Upper lobe of left lung (tissue), 4 donors: ENCODE measurements at regions not wholly inside any gene's neighbourhood (a gene's known extent, or its start where the extent isn't known, plus 50 kb on each side); places are given as distances from the start of the nearest gene placed in this dataset.

ENCODE experiments used
- EP300 ChIP-seq, 4 donors: sonication (generic); formaldehyde crosslinking; IDR thresholded peaks; one replicate each; pipeline ENCODE4 v1.5.1; 2017; ENCODE audit warnings: antibody characterized with exemption in 4 of 4, control low read depth in 2 of 4
- POLR2A ChIP-seq, 4 donors: fragments of 450-650 bp; IDR thresholded peaks; one replicate each; pipeline ENCODE4 v1.5.1; 2016 to 2017; ENCODE audit warnings: antibody characterized with exemption in 4 of 4, mild to moderate bottlenecking in 2 of 4
- POLR2AphosphoS5 ChIP-seq, 2 donors: sonication (generic); formaldehyde crosslinking; IDR thresholded peaks; one replicate each; pipeline ENCODE4 v1.5.1; 2017; ENCODE audit warnings: antibody characterized with exemption in 2 of 2
- TF ChIP-seq, protein P1 (sequence below), 6 experiments: fragments of 450-650 bp in 4 of 6; fragments of 200-600 bp in 2 of 6; sonication (generic) in 2 of 6; IDR thresholded peaks; one replicate each; pipeline ENCODE4 v1.5.1; 2016 to 2019; ENCODE audit warnings: antibody characterized with exemption in 6 of 6

DNA sequence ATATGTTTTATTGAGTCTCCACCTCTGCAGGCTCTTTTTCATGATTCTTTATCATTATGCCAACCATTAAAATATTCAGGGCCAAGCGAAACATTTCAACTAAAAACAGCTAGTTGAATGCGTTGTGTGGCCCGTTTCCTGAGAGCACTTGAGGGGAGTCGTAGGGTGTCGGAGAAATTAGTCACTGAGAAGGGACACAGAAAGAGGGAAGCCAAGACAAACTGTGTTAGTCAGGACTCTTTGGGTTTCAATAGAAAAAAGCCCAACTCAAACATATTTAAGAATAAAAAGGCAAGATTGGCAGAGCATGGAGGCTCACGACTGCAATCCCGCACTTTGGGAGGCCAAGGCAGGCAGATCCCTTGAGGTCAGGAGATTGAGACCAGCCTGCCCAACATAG, 58.9 kb downstream of the MAFB start:
- TF ChIP-seq, protein P1, sequence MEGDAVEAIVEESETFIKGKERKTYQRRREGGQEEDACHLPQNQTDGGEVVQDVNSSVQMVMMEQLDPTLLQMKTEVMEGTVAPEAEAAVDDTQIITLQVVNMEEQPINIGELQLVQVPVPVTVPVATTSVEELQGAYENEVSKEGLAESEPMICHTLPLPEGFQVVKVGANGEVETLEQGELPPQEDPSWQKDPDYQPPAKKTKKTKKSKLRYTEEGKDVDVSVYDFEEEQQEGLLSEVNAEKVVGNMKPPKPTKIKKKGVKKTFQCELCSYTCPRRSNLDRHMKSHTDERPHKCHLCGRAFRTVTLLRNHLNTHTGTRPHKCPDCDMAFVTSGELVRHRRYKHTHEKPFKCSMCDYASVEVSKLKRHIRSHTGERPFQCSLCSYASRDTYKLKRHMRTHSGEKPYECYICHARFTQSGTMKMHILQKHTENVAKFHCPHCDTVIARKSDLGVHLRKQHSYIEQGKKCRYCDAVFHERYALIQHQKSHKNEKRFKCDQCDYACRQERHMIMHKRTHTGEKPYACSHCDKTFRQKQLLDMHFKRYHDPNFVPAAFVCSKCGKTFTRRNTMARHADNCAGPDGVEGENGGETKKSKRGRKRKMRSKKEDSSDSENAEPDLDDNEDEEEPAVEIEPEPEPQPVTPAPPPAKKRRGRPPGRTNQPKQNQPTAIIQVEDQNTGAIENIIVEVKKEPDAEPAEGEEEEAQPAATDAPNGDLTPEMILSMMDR (IDR thresholded peaks at IDR 0.05): no peak
- TF ChIP-seq EP300 (IDR thresholded peaks at IDR 0.05) (no peak), POLR2A (IDR thresholded peaks at IDR 0.05) (no peak), POLR2AphosphoS5 (IDR thresholded peaks at IDR 0.05) (no peak)
